ENCODE measurements at regions not wholly inside any gene's neighbourhood (a gene's known extent, or its start where the extent isn't known, plus 50 kb on each side); places are given as distances from the start of the nearest gene placed in this dataset.

DNA sequence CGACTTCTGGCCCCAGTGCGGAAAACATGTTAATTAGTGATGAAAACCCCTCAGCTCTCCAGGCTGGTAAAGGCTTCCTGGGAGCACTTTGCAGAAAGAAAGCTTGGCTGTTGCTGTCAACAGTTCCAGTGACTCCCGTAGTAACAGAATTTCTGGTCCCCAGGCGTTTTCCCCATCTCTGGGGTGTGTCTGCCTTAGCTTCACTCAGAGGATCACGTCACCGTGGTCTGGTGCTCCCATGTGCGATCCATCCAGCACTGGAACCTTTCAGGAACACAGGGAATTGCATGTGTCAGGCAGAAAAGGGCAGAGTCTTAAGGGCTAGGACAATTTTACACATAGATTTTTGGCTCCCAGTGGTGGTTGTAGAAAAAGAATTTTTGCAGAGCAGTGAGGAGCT is 470.4 kb upstream of the USP24 start:
- no peak overlapping the region for H3K27ac ChIP-seq
- TF ChIP-seq, protein P1, sequence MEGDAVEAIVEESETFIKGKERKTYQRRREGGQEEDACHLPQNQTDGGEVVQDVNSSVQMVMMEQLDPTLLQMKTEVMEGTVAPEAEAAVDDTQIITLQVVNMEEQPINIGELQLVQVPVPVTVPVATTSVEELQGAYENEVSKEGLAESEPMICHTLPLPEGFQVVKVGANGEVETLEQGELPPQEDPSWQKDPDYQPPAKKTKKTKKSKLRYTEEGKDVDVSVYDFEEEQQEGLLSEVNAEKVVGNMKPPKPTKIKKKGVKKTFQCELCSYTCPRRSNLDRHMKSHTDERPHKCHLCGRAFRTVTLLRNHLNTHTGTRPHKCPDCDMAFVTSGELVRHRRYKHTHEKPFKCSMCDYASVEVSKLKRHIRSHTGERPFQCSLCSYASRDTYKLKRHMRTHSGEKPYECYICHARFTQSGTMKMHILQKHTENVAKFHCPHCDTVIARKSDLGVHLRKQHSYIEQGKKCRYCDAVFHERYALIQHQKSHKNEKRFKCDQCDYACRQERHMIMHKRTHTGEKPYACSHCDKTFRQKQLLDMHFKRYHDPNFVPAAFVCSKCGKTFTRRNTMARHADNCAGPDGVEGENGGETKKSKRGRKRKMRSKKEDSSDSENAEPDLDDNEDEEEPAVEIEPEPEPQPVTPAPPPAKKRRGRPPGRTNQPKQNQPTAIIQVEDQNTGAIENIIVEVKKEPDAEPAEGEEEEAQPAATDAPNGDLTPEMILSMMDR (conservative IDR thresholded peaks at IDR 0.05; ENCODE audit: low read depth): no peak
- DNase-seq (ENCODE audit: low spot score): no peak
- ChIA-PET CTCF (interaction anchor here (0.6 kb wide), 1 partner anchor 17 kb away, joined by 3 read pairs; no protein-coding TSS in a partner anchor), POLR2A (ENCODE audit: low non-redundant PET) (no interaction called here)

GRCh38 chr1:55684131-55684650 is 469.0 kb upstream of the USP24 start:
- TF ChIP-seq, protein P1 (conservative IDR thresholded peaks at IDR 0.05; ENCODE audit: low read depth): no peak
- POLR2A ChIA-PET (ENCODE audit: low non-redundant PET): no interaction called here
- CTCF ChIA-PET: no interaction called here
- H3K27ac ChIP-seq: no peak overlapping the region
- DNase-seq (ENCODE audit: low spot score): no peak

DNA sequence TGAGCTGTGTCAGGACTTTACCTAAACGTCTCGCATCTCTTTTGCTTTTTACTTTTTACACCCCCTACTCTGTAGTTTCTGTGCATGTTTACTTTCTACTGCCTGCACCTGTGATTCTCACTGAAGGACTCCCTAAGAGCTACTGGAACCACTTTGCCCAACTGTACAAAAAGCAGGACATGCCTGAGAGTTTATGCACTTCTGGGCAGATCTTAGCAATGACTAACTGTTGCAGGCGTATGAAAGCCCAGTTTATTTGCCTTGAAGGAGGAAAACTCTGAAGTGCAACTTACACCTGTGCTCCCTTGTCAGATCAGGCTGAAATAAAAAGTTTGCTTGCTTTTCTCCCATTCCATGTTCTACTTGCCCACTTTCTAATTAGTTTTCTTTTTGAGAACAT is 467.0 kb upstream of the USP24 start:
- no peak for DNase-seq (ENCODE audit: low spot score)
- no peak overlapping the region for H3K27ac ChIP-seq
- TF ChIP-seq, protein P1 (conservative IDR thresholded peaks at IDR 0.05; ENCODE audit: low read depth): no peak
- ChIA-PET CTCF (no interaction called here), POLR2A (ENCODE audit: low non-redundant PET) (no interaction called here)

DNA sequence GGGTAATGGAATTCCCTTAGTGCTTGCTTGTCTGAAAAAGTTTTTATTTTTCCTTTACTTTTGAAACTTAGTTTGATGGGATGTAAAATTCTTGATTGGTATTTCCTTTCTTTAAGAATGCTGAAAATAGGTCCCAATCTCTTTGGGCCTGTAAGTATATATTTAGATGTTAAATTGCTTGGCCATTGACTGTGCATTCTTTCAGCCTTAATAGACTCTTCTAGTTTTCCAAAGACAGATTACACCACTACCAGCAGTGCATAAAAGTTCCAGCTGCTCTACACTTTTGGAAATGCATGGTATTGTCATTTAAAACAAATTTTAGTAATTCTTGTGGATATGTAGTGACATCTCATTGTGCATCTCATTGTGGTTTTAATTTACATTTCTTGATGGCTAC is 464.8 kb upstream of the USP24 start:
- DNase-seq (ENCODE audit: low spot score): no peak
- CTCF ChIA-PET: no interaction called here
- no peak overlapping the region for H3K27ac ChIP-seq
- TF ChIP-seq, protein P1 (conservative IDR thresholded peaks at IDR 0.05; ENCODE audit: low read depth): no peak
- POLR2A ChIA-PET (ENCODE audit: low non-redundant PET): no interaction called here

DNA sequence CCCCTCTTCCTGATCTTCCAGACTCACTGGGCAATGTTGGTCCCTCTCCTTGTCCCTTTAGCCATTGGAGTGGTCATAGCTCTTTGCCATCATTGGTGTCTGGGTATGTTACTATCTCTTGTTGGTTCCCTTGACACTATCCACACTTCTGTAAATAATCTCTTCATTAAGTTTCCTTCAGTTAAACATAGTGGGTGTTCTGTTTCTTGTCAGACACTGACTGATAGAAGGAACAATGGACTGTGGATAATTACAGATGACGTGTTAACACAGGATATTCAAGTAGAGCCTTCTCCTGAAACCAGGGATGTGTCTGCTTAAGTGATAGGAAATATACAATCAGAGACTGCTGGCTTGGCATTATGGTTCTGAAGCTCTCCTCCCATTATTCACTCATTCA is 458.3 kb upstream of the USP24 start:
- DNase-seq (ENCODE audit: low spot score): no peak
- CTCF ChIA-PET: interaction anchor here (0.6 kb wide), 1 partner anchor 14 kb away, joined by 3 read pairs; no protein-coding TSS in a partner anchor
- no peak overlapping the region for H3K27ac ChIP-seq
- TF ChIP-seq, protein P1 (conservative IDR thresholded peaks at IDR 0.05; ENCODE audit: low read depth): no peak
- POLR2A ChIA-PET (ENCODE audit: low non-redundant PET): no interaction called here

DNA sequence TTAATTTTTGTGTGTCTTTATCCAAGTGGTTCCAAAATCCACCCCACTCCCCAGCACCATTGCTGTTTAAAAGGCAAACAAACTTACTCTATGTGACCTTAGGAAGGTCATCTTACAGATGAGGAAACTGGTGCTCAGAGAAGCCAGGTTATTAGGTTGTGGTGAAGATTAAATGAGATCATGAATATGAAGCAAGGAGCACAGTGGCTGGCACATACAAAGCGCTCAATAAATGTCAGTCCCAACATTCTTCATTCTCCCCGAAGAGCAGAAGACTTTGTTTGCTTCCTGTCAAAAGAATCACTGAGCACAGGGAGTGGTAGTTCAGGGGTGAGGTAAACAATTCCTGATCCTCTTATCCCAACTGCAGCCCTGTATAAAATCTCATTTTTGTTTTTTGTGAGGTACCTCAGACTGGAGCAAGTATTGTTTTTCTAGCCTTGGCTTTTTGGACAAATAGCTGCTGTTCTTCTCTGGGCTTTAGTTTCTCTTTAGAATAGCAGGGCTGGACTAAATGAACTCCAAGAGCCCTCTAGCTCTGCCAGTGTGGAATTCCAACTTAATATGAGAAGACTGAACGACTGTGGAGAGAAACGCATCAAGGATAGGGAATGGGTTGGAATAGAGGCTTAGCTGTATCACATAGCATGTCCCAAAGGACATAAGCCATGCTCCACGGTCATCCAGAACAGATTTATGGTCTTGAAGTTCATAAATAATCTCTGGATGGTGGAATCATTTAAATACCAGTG is 455.3 kb upstream of the USP24 start:
- no peak overlapping the region for H3K27ac ChIP-seq
- CTCF ChIA-PET: interaction anchor here (0.6 kb wide), 1 partner anchor 82 kb away, joined by 3 read pairs; no protein-coding TSS in a partner anchor
- no peak for DNase-seq (ENCODE audit: low spot score)
- POLR2A ChIA-PET (ENCODE audit: low non-redundant PET): no interaction called here
- TF ChIP-seq, protein P1 (conservative IDR thresholded peaks at IDR 0.05; ENCODE audit: low read depth): no peak

Measured in RWPE1 (cell line).